ENCODE measurements at regions not wholly inside any gene's neighbourhood (a gene's known extent, or its start where the extent isn't known, plus 50 kb on each side); places are given as distances from the start of the nearest gene placed in this dataset.

GRCh38 chr10:105698592-105698991 lies 1057.5 kb downstream of the SORCS3 start:
- no peak for DNase-seq (ENCODE audit: extremely low spot score)
- TF ChIP-seq SUZ12 (IDR thresholded peaks at IDR 0.05): no peak
- no peak for TF ChIP-seq HDGF (IDR thresholded peaks at IDR 0.05; ENCODE audit: borderline replicate concordance)
- TF ChIP-seq ARNT (IDR thresholded peaks at IDR 0.05): no peak
- TF ChIP-seq ELF4 (IDR thresholded peaks at IDR 0.05): no peak
- POLR2A ChIA-PET: no interaction called here
- CTCF ChIA-PET: no interaction called here

- no peak for TF ChIP-seq L3MBTL2 (conservative IDR thresholded peaks at IDR 0.05)
- TF ChIP-seq FOXM1 (IDR thresholded peaks at IDR 0.05; ENCODE audit: borderline replicate concordance): no peak
- TF ChIP-seq PKNOX1 (IDR thresholded peaks at IDR 0.05): no peak
- TF ChIP-seq FOXK2 (IDR thresholded peaks at IDR 0.05): no peak
- TF ChIP-seq BHLHE40 (IDR thresholded peaks at IDR 0.05; ENCODE audit: borderline replicate concordance): no peak
- CTCF ChIA-PET: no interaction called here
- no peak for DNase-seq (ENCODE audit: extremely low spot score)
- POLR2A ChIA-PET: no interaction called here
Observed at GRCh38 chr10:105697290-105697780, 1056.2 kb downstream of the SORCS3 start.

- TF ChIP-seq ELF4 (IDR thresholded peaks at IDR 0.05): no peak
- no peak for TF ChIP-seq NFRKB (IDR thresholded peaks at IDR 0.05)
- TF ChIP-seq ARNT (IDR thresholded peaks at IDR 0.05): no peak
- no peak for TF ChIP-seq CTBP1 (IDR thresholded peaks at IDR 0.05; ENCODE audit: borderline replicate concordance)
- TF ChIP-seq SUZ12 (IDR thresholded peaks at IDR 0.05): no peak
- TF ChIP-seq FOXK2 (IDR thresholded peaks at IDR 0.05): no peak
- TF ChIP-seq BHLHE40 (IDR thresholded peaks at IDR 0.05; ENCODE audit: borderline replicate concordance): no peak
- TF ChIP-seq SP1 (IDR thresholded peaks at IDR 0.05): no peak
- DNase-seq (ENCODE audit: extremely low spot score): no peak
- ChIA-PET CTCF (no interaction called here), POLR2A (no interaction called here)
Observed at GRCh38 chr10:105691811-105692210, 1050.7 kb downstream of the SORCS3 start.

GRCh38 chr10:105682911-105683310 lies 1041.8 kb downstream of the SORCS3 start:
- TF ChIP-seq ZNF384 (IDR thresholded peaks at IDR 0.05): no peak
- TF ChIP-seq L3MBTL2 (conservative IDR thresholded peaks at IDR 0.05): no peak
- TF ChIP-seq SP1 (IDR thresholded peaks at IDR 0.05): no peak
- no peak for TF ChIP-seq FOXK2 (IDR thresholded peaks at IDR 0.05)
- no peak for TF ChIP-seq FOXA1 (IDR thresholded peaks at IDR 0.05)
- TF ChIP-seq PKNOX1 (IDR thresholded peaks at IDR 0.05): no peak
- TF ChIP-seq HDGF (IDR thresholded peaks at IDR 0.05; ENCODE audit: borderline replicate concordance): no peak
- TF ChIP-seq ELF4 (IDR thresholded peaks at IDR 0.05): no peak
- no peak for TF ChIP-seq NFRKB (IDR thresholded peaks at IDR 0.05)
- TF ChIP-seq SUZ12 (IDR thresholded peaks at IDR 0.05): no peak
- TF ChIP-seq TARDBP (IDR thresholded peaks at IDR 0.05): no peak
- TF ChIP-seq ARNT (IDR thresholded peaks at IDR 0.05): no peak
- no peak for TF ChIP-seq CTBP1 (IDR thresholded peaks at IDR 0.05; ENCODE audit: borderline replicate concordance)
- CTCF ChIA-PET: no interaction called here
- no peak for DNase-seq (ENCODE audit: extremely low spot score)
- POLR2A ChIA-PET: no interaction called here

GRCh38 chr10:105681051-105681450 lies 1040.0 kb downstream of the SORCS3 start:
- ChIA-PET CTCF (no interaction called here), POLR2A (no interaction called here)
- TF ChIP-seq PKNOX1 (IDR thresholded peaks at IDR 0.05): no peak
- TF ChIP-seq FOXK2 (IDR thresholded peaks at IDR 0.05): no peak
- TF ChIP-seq NFRKB (IDR thresholded peaks at IDR 0.05): no peak
- TF ChIP-seq ARNT (IDR thresholded peaks at IDR 0.05): no peak
- TF ChIP-seq LEF1 (IDR thresholded peaks at IDR 0.05; ENCODE audit: borderline replicate concordance): no peak
- TF ChIP-seq SUZ12 (IDR thresholded peaks at IDR 0.05): no peak
- TF ChIP-seq SP1 (IDR thresholded peaks at IDR 0.05): no peak
- TF ChIP-seq TARDBP (IDR thresholded peaks at IDR 0.05): no peak
- TF ChIP-seq FOXA1 (IDR thresholded peaks at IDR 0.05): no peak
- no peak for TF ChIP-seq FOXM1 (IDR thresholded peaks at IDR 0.05; ENCODE audit: borderline replicate concordance)
- no peak for DNase-seq (ENCODE audit: extremely low spot score)

GRCh38 chr10:105679781-105680180 lies 1038.7 kb downstream of the SORCS3 start:
- no peak for DNase-seq (ENCODE audit: extremely low spot score)
- ChIA-PET CTCF (no interaction called here), POLR2A (no interaction called here)
- no peak for TF ChIP-seq ARNT (IDR thresholded peaks at IDR 0.05)
- TF ChIP-seq SUZ12 (IDR thresholded peaks at IDR 0.05): no peak
- TF ChIP-seq BHLHE40 (IDR thresholded peaks at IDR 0.05; ENCODE audit: borderline replicate concordance): no peak
- TF ChIP-seq CTBP1 (IDR thresholded peaks at IDR 0.05; ENCODE audit: borderline replicate concordance): no peak
- TF ChIP-seq L3MBTL2 (conservative IDR thresholded peaks at IDR 0.05): no peak
- TF ChIP-seq SP1 (IDR thresholded peaks at IDR 0.05): no peak
- no peak for TF ChIP-seq ELF4 (IDR thresholded peaks at IDR 0.05)
- no peak for TF ChIP-seq NFRKB (IDR thresholded peaks at IDR 0.05)
- TF ChIP-seq LEF1 (IDR thresholded peaks at IDR 0.05; ENCODE audit: borderline replicate concordance): no peak
- no peak for TF ChIP-seq FOXA1 (IDR thresholded peaks at IDR 0.05)
- TF ChIP-seq PKNOX1 (IDR thresholded peaks at IDR 0.05): no peak
- no peak for TF ChIP-seq ZNF384 (IDR thresholded peaks at IDR 0.05)
- TF ChIP-seq TARDBP (IDR thresholded peaks at IDR 0.05): no peak
- no peak for TF ChIP-seq FOXK2 (IDR thresholded peaks at IDR 0.05)
- TF ChIP-seq FOXM1 (IDR thresholded peaks at IDR 0.05; ENCODE audit: borderline replicate concordance): no peak
- TF ChIP-seq HDGF (IDR thresholded peaks at IDR 0.05; ENCODE audit: borderline replicate concordance): no peak

Data from HEK293T (cell line).